Activated CD4-positive, alpha-beta T cell treated with anti-CD3 and anti-CD28 coated beads, Interleukin-10, Interleukin-2, amounts not matched to agents 100 ng/mL and 50 ng/mL, durations not matched to agents 16 hours and 8 hours (primary cell): ENCODE measurements at regions not wholly inside any gene's neighbourhood (a gene's known extent, or its start where the extent isn't known, plus 50 kb on each side); places are given as distances from the start of the nearest gene placed in this dataset.
"Not testable (repeated sequence)": the region's sequence is repeated elsewhere in the genome, so short reads cannot be mapped to it uniquely, and the experiment has no call there.

Experiments
- DNase-seq: peaks from one replicate; pipeline ENCODE4 v3.0.0-alpha.2; 2020

GRCh38 chr1:182331387-182331786 is 60.2 kb downstream of the GLUL start:
- DNase-seq, result no peak

- no peak for DNase-seq
Measured at GRCh38 chr1:182330303-182330702, 61.3 kb downstream of the GLUL start.

GRCh38 chr1:182329471-182329870 is 62.1 kb downstream of the GLUL start:
- no peak for DNase-seq

- no peak for DNase-seq
Measured at GRCh38 chr1:182328591-182328990, 63.0 kb downstream of the GLUL start.

- DNase-seq, result no peak
Measured at GRCh38 chr1:182325339-182325738, 66.3 kb downstream of the GLUL start.

GRCh38 chr1:182321532-182321931 is 70.1 kb downstream of the GLUL start:
- not testable (repeated sequence) for DNase-seq

GRCh38 chr1:182317611-182318161 is 73.9 kb downstream of the GLUL start:
- DNase-seq, result no peak

GRCh38 chr1:182316454-182316853 is 75.1 kb downstream of the GLUL start:
- not testable (repeated sequence) for DNase-seq

GRCh38 chr1:182315167-182315556 is 76.4 kb downstream of the GLUL start:
- DNase-seq, result no peak

- no peak for DNase-seq
Measured at GRCh38 chr1:182309631-182310351, 81.8 kb downstream of the GLUL start.

- no peak for DNase-seq
Measured at GRCh38 chr1:182308826-182309225, 82.8 kb downstream of the GLUL start.

- DNase-seq, result not testable (repeated sequence)
Measured at GRCh38 chr1:182307486-182307885, 84.1 kb downstream of the GLUL start.

GRCh38 chr1:182305861-182306260 is 85.7 kb downstream of the GLUL start:
- no peak for DNase-seq

GRCh38 chr1:182304627-182305026 is 87.0 kb downstream of the GLUL start:
- no peak for DNase-seq

- DNase-seq, result no peak
Measured at GRCh38 chr1:182304218-182304617, 87.4 kb downstream of the GLUL start.

- no peak for DNase-seq
Measured at GRCh38 chr1:182303778-182304177, 87.8 kb downstream of the GLUL start.

GRCh38 chr1:182301467-182302198 is 90.0 kb downstream of the GLUL start:
- DNase-seq, result peak; percentile 79

- DNase-seq, result peak; percentile 83
Measured at GRCh38 chr1:182301026-182301436, 90.6 kb downstream of the GLUL start.

- DNase-seq, result peak; percentile 62
Measured at GRCh38 chr1:182299728-182300616, 91.6 kb downstream of the GLUL start.

- not testable (repeated sequence) for DNase-seq
Measured at GRCh38 chr1:182299054-182299727, 92.4 kb downstream of the GLUL start.

- no peak for DNase-seq
Measured at GRCh38 chr1:182297335-182297734, 94.3 kb downstream of the GLUL start.

- DNase-seq, result no peak
Measured at GRCh38 chr1:182295697-182296096, 95.9 kb downstream of the GLUL start.
